ENCODE measurements at regions not wholly inside any gene's neighbourhood (a gene's known extent, or its start where the extent isn't known, plus 50 kb on each side); places are given as distances from the start of the nearest gene placed in this dataset.

GRCh38 chr19:21655540-21656126 lies 111.7 kb downstream of the ZNF100 start:
- no peak overlapping the region for H2AFZ ChIP-seq (replicated peaks; ENCODE audit: low read length, poor library complexity)

More at GRCh38 chr19:21655540-21656126, 111.7 kb downstream of the ZNF100 start:
- ChIA-PET POLR2A (ENCODE audit: unreplicated experiment) (no interaction called here), CTCF (no interaction called here)
- no peaks in the 10 kb centered on the region for H3K9me1 ChIP-seq (ENCODE audit: insufficient read depth, low read length)
- H4K91ac ChIP-seq (ENCODE audit: insufficient read depth, low read depth, low read length), result no peak overlapping the region
- no peak overlapping the region for H3K4me3 ChIP-seq (ENCODE audit: insufficient read depth, low read depth, low read length)
- no peak overlapping the region for H4K8ac ChIP-seq (ENCODE audit: low read depth in 2 of 2, low read length in 2 of 2)
- no peaks in the 10 kb centered on the region for H4K20me1 ChIP-seq (ENCODE audit: insufficient read depth, low read length)
- ATAC-seq (ENCODE audit: low read depth) (no peak), DNase-seq (no peak)
- no peak overlapping the region for H3K9ac ChIP-seq (ENCODE audit: low read depth, low read length)
- no peak overlapping the region for H3K27ac ChIP-seq (ENCODE audit: insufficient read depth, low read length)
- no peak overlapping the region for H2BK20ac ChIP-seq (ENCODE audit: low read depth, low read length)
- H4K5ac ChIP-seq (ENCODE audit: low read depth, low read length), result no peak overlapping the region
- H3K4me2 ChIP-seq (ENCODE audit: low read depth, low read length), result no peak overlapping the region
- no peak overlapping the region for H2BK120ac ChIP-seq (ENCODE audit: low read depth, low read length)
- no peak for TF ChIP-seq RFX5 (IDR thresholded peaks at IDR 0.05; ENCODE audit: low read depth, low read length)
- TF ChIP-seq RAD21 (IDR thresholded peaks at IDR 0.05; ENCODE audit: low read length), result no peak
- no peak for TF ChIP-seq FOS (IDR thresholded peaks at IDR 0.05; ENCODE audit: low read depth, low read length)
- no peak for TF ChIP-seq CHD1 (IDR thresholded peaks at IDR 0.05; ENCODE audit: low read depth, low read length)
- TF ChIP-seq, protein P1, sequence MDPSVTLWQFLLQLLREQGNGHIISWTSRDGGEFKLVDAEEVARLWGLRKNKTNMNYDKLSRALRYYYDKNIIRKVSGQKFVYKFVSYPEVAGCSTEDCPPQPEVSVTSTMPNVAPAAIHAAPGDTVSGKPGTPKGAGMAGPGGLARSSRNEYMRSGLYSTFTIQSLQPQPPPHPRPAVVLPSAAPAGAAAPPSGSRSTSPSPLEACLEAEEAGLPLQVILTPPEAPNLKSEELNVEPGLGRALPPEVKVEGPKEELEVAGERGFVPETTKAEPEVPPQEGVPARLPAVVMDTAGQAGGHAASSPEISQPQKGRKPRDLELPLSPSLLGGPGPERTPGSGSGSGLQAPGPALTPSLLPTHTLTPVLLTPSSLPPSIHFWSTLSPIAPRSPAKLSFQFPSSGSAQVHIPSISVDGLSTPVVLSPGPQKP (IDR thresholded peaks at IDR 0.05; ENCODE audit: borderline replicate concordance, low read depth, low read length), result no peak
- TF ChIP-seq POLR2A (IDR thresholded peaks at IDR 0.05; ENCODE audit: low read depth, low read length), result no peak
- no peak for TF ChIP-seq BHLHE40 (IDR thresholded peaks at IDR 0.05; ENCODE audit: low read depth, low read length)
- no peak for TF ChIP-seq MAFK (IDR thresholded peaks at IDR 0.05; ENCODE audit: low read depth, low read length)
- TF ChIP-seq CTCF (conservative IDR thresholded peaks at IDR 0.05; ENCODE audit: low read depth, low read length), result no peak
- TF ChIP-seq MAZ (IDR thresholded peaks at IDR 0.05; ENCODE audit: borderline replicate concordance, low read depth, low read length), result no peak
- no peak for TF ChIP-seq CEBPB (IDR thresholded peaks at IDR 0.05; ENCODE audit: low read depth, low read length)
- no peak for TF ChIP-seq USF2 (IDR thresholded peaks at IDR 0.05; ENCODE audit: low read depth, low read length)
- no peak for TF ChIP-seq SMC3 (IDR thresholded peaks at IDR 0.05; ENCODE audit: low read depth, low read length)
- no peak for TF ChIP-seq MXI1 (IDR thresholded peaks at IDR 0.05; ENCODE audit: borderline replicate concordance, low read depth, low read length)
- no peak for TF ChIP-seq RCOR1 (IDR thresholded peaks at IDR 0.05; ENCODE audit: insufficient replicate concordance, low read length)
- TF ChIP-seq NFE2L2 (IDR thresholded peaks at IDR 0.05; ENCODE audit: low read depth, low read length), result no peak
- in situ Hi-C loops (cut with MboI; ENCODE audit: low sequenced_read_pairs) (no loop called here), intact Hi-C loops (cut with micrococcal nuclease) (no loop called here), dilution Hi-C loops (cut with HindIII; ENCODE audit: low sequenced_read_pairs, unreplicated experiment) (no loop called here)
- no peaks in the 10 kb centered on the region for H3K4me1 ChIP-seq (ENCODE audit: control insufficient read depth, insufficient read depth, low read length)
- H3K23ac ChIP-seq (ENCODE audit: low read depth, low read length), result no peak overlapping the region
- H2AK9ac ChIP-seq (replicated peaks; ENCODE audit: low read depth, low read length, poor library complexity), result no peak overlapping the region
- no TSS peak for BruUV-seq (replicated peaks)
- H3K36me3 ChIP-seq (ENCODE audit: control insufficient read depth, insufficient read depth, low read length), result no peaks in the 10 kb centered on the region
- H3K14ac ChIP-seq (replicated peaks; ENCODE audit: low read depth, low read length), result no peak overlapping the region
- H3K79me1 ChIP-seq (ENCODE audit: low read depth in 1 of 2, low read length in 2 of 2), result no peaks in the 10 kb centered on the region
- H3K56ac ChIP-seq (ENCODE audit: extremely low read depth, insufficient read depth, low read length), result no peak overlapping the region
- no CpG with 5 or more reads among the region's 3 CpGs for WGBS, 2 experiments (ENCODE audit: extremely low coverage in 2 of 2, insufficient read length in 1 of 2)
- no peak overlapping the region for H2BK15ac ChIP-seq (ENCODE audit: low read depth, low read length)
- H2AK5ac ChIP-seq (ENCODE audit: low read depth, low read length), result no peak overlapping the region
- H3K9me3 ChIP-seq (ENCODE audit: control insufficient read depth, insufficient read depth, low read length), result no peaks in the 10 kb centered on the region
- H2BK5ac ChIP-seq (ENCODE audit: low read depth, low read length, poor library complexity, severe bottlenecking), result no peak overlapping the region
- H3K4ac ChIP-seq (ENCODE audit: low read depth, low read length), result no peak overlapping the region
- H3K18ac ChIP-seq (ENCODE audit: low read depth, low read length), result no peak overlapping the region
- H3K27me3 ChIP-seq (ENCODE audit: control insufficient read depth, insufficient read depth, low read length), result no peaks in the 10 kb centered on the region

Data from IMR-90 (cell line).